K562 (cell line): ENCODE measurements at regions not wholly inside any gene's neighbourhood (a gene's known extent, or its start where the extent isn't known, plus 50 kb on each side); places are given as distances from the start of the nearest gene placed in this dataset.

Experiments used
- ATAC-seq: fragments of 200-7000 bp; cut with Tn5 transposase; 3 replicates; pipeline ENCODE4 v1.9.1; 2020; ENCODE audit warnings: moderate library complexity
- BruUV-seq: library from RNA; stranded (reverse); fragments of 400-500 nt; replicated peaks from 2 replicates; lab custom pipeline; 2021; lab: Mats Ljungman, UMichigan
- CTCF ChIA-PET: fragments of 300-600 bp; formaldehyde crosslinking; extraction: SDS; loops from one replicate; lab custom pipeline; 2021; ENCODE audit warnings: low intra/inter-chr PET ratio; lab: Yijun Ruan, JAX
- POLR2A ChIA-PET: fragments of 300-600, 350-650 bp; sonication (Branson Sonifier 250); formaldehyde crosslinking; extraction: SDS; loops from one replicate; lab custom pipeline; 2021; ENCODE audit warnings: antibody characterized with exemption, inconsistent platforms; lab: Yijun Ruan, JAX
- DNase-seq, 4 experiments: peaks; one replicate each; pipeline versions ENCODE4 v3.0.0 to v3.0.0-alpha.2; 2011 to 2018; ENCODE audit warnings: low spot score in 3 of 4, mixed read lengths in 3 of 4; ENCODE audit errors: extremely low read depth in 1 of 4
- FAIRE-seq: peaks from 2 replicates; lab custom pipeline; 2011; peaks lifted over from hg19 to GRCh38; lab: Jason Lieb, UNC
- H2AFZ ChIP-seq: 2 replicates; pipeline ENCODE4 v1.6.0; 2011; ENCODE audit warnings: low read depth, low read length, control low read depth, inconsistent platforms
- H3K27ac ChIP-seq: fragments of 200-600 bp; 3 replicates; pipeline ENCODE4 v1.8.0; 2011; ENCODE audit warnings: low read depth, mild to moderate bottlenecking, control low read depth, inconsistent platforms, low read length, moderate library complexity, mixed read lengths; ENCODE audit errors: extremely low read depth
- H3K27me3 ChIP-seq, 2 experiments: fragments of 300-600 bp in 1 of 2; 2 replicates in 1 of 2; 3 replicates in 1 of 2; pipeline versions ENCODE4 v1.6.0 to v1.8.0; 2011; ENCODE audit warnings: inconsistent platforms in 2 of 2, low read length in 2 of 2, mild to moderate bottlenecking in 1 of 2, mixed read lengths in 1 of 2, moderate library complexity in 1 of 2; ENCODE audit not compliant: control insufficient read depth in 2 of 2, insufficient read depth in 2 of 2
- H3K36me3 ChIP-seq: fragments of 300-600 bp; 3 replicates; pipeline ENCODE4 v1.8.0; 2011; ENCODE audit warnings: mild to moderate bottlenecking, low read length, inconsistent platforms; ENCODE audit not compliant: control insufficient read depth, insufficient read depth
- H3K4me1 ChIP-seq, 2 experiments: fragments of 200-600 bp in 1 of 2; replicated peaks in 1 of 2; 2 replicates in 1 of 2; 3 replicates in 1 of 2; pipeline versions ENCODE4 v1.5.1 to v1.8.0; 2011; ENCODE audit warnings: inconsistent platforms in 2 of 2, low read length in 2 of 2, mild to moderate bottlenecking in 1 of 2, mixed read lengths in 1 of 2, moderate library complexity in 1 of 2; ENCODE audit not compliant: control insufficient read depth in 2 of 2, insufficient read depth in 2 of 2
- H3K4me2 ChIP-seq: 2 replicates; pipeline ENCODE4 v1.6.1; 2011; ENCODE audit warnings: low read length, control low read depth, inconsistent platforms, mixed read lengths; ENCODE audit not compliant: insufficient read depth
- H3K4me3 ChIP-seq: fragments of 200-600 bp; sonication (generic), shearing (Covaris generic); 2 replicates; pipeline ENCODE4 v1.5.1; 2016; ENCODE audit warnings: control low read depth, inconsistent platforms
- H3K79me2 ChIP-seq: fragments of 200-600 bp; 3 replicates; pipeline ENCODE4 v1.8.0; 2011; ENCODE audit warnings: low read length, inconsistent platforms; ENCODE audit not compliant: control insufficient read depth, insufficient read depth
- H3K9ac ChIP-seq, 2 experiments: 2 replicates each; pipeline versions ENCODE4 v1.6.0 to v1.6.1; 2011; ENCODE audit warnings: low read depth in 2 of 2, low read length in 2 of 2, control low read depth in 1 of 2, inconsistent platforms in 1 of 2, mild to moderate bottlenecking in 1 of 2, mixed read lengths in 1 of 2; ENCODE audit not compliant: insufficient read depth in 1 of 2
- H3K9me1 ChIP-seq: one replicate; pipeline ENCODE4 v1.6.0; 2011; ENCODE audit warnings: inconsistent platforms, mild to moderate bottlenecking, low read length, moderate library complexity; ENCODE audit not compliant: control insufficient read depth, insufficient read depth
- H3K9me3 ChIP-seq: replicated peaks from 2 replicates; pipeline ENCODE4 v1.5.1; 2011; ENCODE audit warnings: low read depth, low read length, inconsistent platforms; ENCODE audit not compliant: control insufficient read depth, insufficient read depth
- H4K20me1 ChIP-seq: replicated peaks from 2 replicates; pipeline ENCODE4 v1.6.1; 2011; ENCODE audit warnings: low read length, inconsistent platforms, mixed read lengths; ENCODE audit not compliant: control insufficient read depth, insufficient read depth
- CXXC5 ChIP-seq: fragments of 250-450 bp; sonication (Bioruptor Pico); IDR thresholded peaks from 2 replicates; pipeline ENCODE4 v1.8.0; 2022; ENCODE audit warnings: inconsistent platforms, mild to moderate bottlenecking, moderate library complexity
- FOS ChIP-seq: IDR thresholded peaks from 3 replicates; pipeline ENCODE4 v1.6.1; 2011; ENCODE audit not compliant: insufficient read length; ENCODE audit errors: extremely low read depth
- HMBOX1 ChIP-seq: sonication (generic); IDR thresholded peaks from 2 replicates; pipeline ENCODE4 v1.6.1; 2016
- HNRNPH1 ChIP-seq: fragments of 200-400 bp; formaldehyde crosslinking; optimal IDR thresholded peaks from 2 replicates; pipeline ENCODE3; 2017; ENCODE audit warnings: low read depth, mild to moderate bottlenecking, low read length, moderate library complexity
- HNRNPLL ChIP-seq: fragments of 200-400 bp; formaldehyde crosslinking; IDR thresholded peaks from 2 replicates; pipeline ENCODE4 v1.6.1; 2017; ENCODE audit warnings: low read length, low read depth, mild to moderate bottlenecking; ENCODE audit not compliant: poor library complexity, severe bottlenecking
- POLR3A ChIP-seq: IDR thresholded peaks from 2 replicates; pipeline ENCODE4 v1.6.1; 2011; ENCODE audit warnings: borderline replicate concordance, mild to moderate bottlenecking, moderate library complexity; ENCODE audit not compliant: insufficient read length, insufficient read depth; ENCODE audit errors: extremely low read depth
- TFE3 ChIP-seq: fragments of 450-650 bp; formaldehyde crosslinking; IDR thresholded peaks from 2 replicates; pipeline ENCODE4 v1.4.0; 2020; ENCODE audit warnings: mild to moderate bottlenecking, mixed read lengths
- XRCC5 ChIP-seq: fragments of 200-400 bp; formaldehyde crosslinking; IDR thresholded peaks from 2 replicates; pipeline ENCODE4 v1.6.1; 2017; ENCODE audit warnings: low read depth, mild to moderate bottlenecking, low read length
- ZFPM2 ChIP-seq: fragments of 250-450 bp; sonication (Bioruptor Pico); IDR thresholded peaks from 2 replicates; pipeline ENCODE4 v1.5.1; 2022; ENCODE audit warnings: mild to moderate bottlenecking
- ZKSCAN3 ChIP-seq: fragments of 250-450 bp; sonication (Bioruptor Pico); IDR thresholded peaks from 2 replicates; pipeline ENCODE4 v1.4.0; 2020
- ZNF24 ChIP-seq: fragments of 450-650 bp; IDR thresholded peaks from 2 replicates; pipeline ENCODE4 v1.6.1; 2016
- ZNF57 ChIP-seq: fragments of 450-650 bp; formaldehyde crosslinking; IDR thresholded peaks from 2 replicates; pipeline ENCODE4 v1.4.0; 2020; ENCODE audit warnings: mild to moderate bottlenecking, moderate library complexity
- WGBS: fragments of 100-300 bp; shearing (Covaris generic); methylation state at CpG from one replicate; pipeline ENCODE4 v1.1.6; 2016; ENCODE audit warnings: low coverage, mixed read lengths; ENCODE audit not compliant: insufficient coverage; ENCODE audit errors: missing lambda C conversion rate; 5-methylcytosine and 5-hydroxymethylcytosine counted together
- in situ Hi-C: fragments of 300-500 bp; cut with MboI; formaldehyde crosslinking; loops from 4 replicates; pipeline ENCODE4 v1.15.0; 2018; ENCODE audit warnings: inconsistent platforms, mixed read lengths
- intact Hi-C: fragments of 100-400 bp; cut with micrococcal nuclease; formaldehyde crosslinking; loops from 2 replicates; pipeline ENCODE4 v1.14.2; 2022

- H3K27me3 ChIP-seq, result no peaks in the 10 kb centered on the region
- H3K9me1 ChIP-seq, result no peaks in the 10 kb centered on the region
- no peak overlapping the region for H3K4me2 ChIP-seq
- in situ Hi-C loops, result no loop called here
- H2AFZ ChIP-seq, result no peak overlapping the region
- no peaks in the 10 kb centered on the region for H3K4me1 ChIP-seq
- ChIA-PET CTCF (no interaction called here), POLR2A (no interaction called here)
- WGBS, result 1% methylated on average over 5 of the region's 5 CpGs
- ATAC-seq, result no peak
- DNase-seq, result no peak
- H3K4me3 ChIP-seq, result no peak overlapping the region
- TF ChIP-seq HNRNPH1, result no peak
- TF ChIP-seq HNRNPLL, result no peak
- no peak for TF ChIP-seq XRCC5
- no peak for TF ChIP-seq ZNF57 (CRISPR knock-in tag)
- no peak for TF ChIP-seq POLR3A
- TF ChIP-seq CXXC5 (CRISPR knock-in tag), result no peak
- TF ChIP-seq TFE3 (CRISPR knock-in tag), result no peak
- TF ChIP-seq ZKSCAN3, result no peak
- no peak for TF ChIP-seq ZNF24
- no peak for TF ChIP-seq ZFPM2 (CRISPR knock-in tag)
- no peak for TF ChIP-seq FOS
- no peak for TF ChIP-seq HMBOX1
- intact Hi-C loops, result no loop called here
- BruUV-seq, result no TSS peak
- no peak overlapping the region for H3K27ac ChIP-seq
- H4K20me1 ChIP-seq, result no peaks in the 10 kb centered on the region
- no peaks in the 10 kb centered on the region for H3K9me3 ChIP-seq
- H3K36me3 ChIP-seq, result no peaks in the 10 kb centered on the region
- H3K9ac ChIP-seq, result no peak overlapping the region
- no peaks in the 10 kb centered on the region for H3K79me2 ChIP-seq
- no peak for FAIRE-seq
These were observed 382.4 kb upstream of the MMS22L start for GRCh38 chr6:97665446-97665845.
